ENCODE measurements at regions not wholly inside any gene's neighbourhood (a gene's known extent, or its start where the extent isn't known, plus 50 kb on each side); places are given as distances from the start of the nearest gene placed in this dataset.

DNA sequence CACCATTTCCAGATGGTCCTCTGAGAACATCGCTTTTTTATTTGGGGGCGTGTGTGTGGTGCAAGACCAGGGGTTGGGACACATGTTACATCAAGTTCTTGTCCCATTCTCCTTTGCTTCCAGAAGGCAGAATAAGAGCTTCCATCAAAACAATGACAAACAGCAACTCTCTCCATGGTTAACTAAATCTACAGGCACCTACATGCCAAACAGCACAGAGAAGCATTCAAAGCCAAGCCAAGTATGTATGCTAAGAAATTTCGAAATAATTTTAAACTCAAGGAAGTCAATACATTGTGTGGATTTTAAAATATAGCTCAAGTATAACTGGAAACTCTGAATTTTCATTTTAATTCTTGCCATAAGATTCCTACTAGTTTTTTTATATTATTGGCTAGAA is 105.6 kb downstream of the SEC61B start:
- DNase-seq = no peak

DNA sequence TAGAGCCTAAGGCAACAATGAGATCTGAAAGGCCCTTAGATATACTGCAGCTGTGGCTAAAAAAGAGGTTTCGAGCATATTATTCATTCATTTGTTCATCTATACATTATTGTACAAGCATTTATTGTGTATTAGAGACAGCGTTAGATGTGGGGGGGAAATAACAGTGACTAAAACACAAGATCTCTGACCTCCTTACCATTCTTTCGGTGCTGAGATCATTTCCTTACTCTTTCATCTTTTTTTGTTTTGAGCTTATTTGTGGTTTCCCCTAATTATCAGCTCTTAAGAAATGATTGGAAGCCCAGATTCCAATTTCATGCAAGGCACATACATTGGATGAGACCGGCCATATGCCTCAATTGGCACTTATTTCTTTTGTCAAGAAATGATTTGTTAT is 113.2 kb downstream of the SEC61B start:
- DNase-seq = no peak

DNA sequence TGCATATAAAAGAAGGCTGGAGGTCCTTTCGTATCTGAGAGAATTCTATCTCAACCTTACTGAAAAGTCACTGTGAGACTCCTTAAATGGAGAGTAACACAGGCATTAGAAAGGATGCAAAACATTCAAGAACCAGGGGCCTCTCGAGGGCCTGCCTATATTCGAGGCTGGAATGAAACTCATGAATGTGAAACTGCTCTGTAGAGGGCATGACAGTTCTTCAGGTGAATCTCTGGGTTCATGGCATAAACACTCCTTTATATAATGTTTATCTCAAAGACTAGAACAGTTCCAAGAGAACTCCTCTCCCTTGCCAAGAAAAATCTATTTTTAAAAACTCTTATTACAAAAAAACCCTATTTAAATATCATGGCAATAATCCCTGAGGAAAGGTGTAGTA is 113.9 kb downstream of the SEC61B start:
- no peak for DNase-seq

DNA sequence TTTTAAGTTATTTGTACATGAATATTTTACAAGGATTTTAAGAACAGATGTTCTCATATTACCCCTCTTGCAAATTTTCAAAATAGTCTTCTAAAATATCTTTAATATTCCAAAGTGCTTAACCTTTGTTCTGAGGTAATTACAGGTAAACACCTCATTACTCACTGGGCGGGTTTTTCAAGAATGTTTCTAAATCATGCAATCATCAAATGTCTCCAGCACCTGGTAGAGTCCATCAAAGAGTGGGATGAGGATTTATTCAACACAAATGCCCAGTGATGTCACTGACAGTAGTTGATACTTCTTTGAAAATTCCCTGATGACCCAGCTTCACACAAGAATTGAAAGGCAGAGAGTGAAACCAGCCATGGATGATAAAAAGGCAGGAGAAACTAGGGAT is 114.4 kb downstream of the SEC61B start:
- no peak for DNase-seq

DNA sequence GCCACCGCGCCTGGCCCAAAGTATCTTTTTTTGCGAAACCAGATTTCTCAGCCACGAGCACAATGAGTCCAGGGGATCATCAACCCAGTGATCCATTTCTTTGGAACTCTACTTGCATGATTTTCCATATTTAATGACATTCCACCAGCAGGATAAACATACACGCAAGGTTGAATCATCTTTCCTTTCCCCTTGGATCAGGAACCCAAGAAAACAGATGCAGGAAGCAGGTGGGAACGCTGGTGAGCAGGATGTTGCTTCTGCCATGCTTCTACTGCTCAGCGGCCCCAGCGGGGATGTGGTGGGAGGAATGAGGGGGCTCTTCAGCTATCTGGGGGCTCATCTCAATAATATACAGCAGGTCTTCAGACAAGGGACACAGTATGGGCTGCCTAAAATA is 118.2 kb downstream of the SEC61B start:
- DNase-seq = no peak

DNA sequence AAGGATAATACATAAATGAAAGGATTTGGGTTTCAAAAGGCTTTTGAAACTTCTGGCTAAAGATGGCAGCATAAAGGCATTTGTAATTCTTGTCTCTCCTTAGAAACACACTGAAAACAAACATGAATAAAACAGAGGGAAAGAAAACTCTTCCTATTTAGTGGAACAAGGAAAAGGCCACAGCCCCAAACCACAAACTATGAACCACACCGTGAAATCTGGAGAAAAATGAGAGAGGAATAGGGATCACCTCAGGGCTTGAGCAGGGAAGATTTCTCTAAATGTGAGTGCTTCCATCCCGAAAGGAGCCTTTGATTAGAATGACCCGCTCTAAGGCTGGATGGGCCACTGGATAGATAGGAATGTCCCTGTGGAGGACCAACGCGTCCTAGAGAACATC is 119.6 kb downstream of the SEC61B start:
- no peak for DNase-seq

DNA sequence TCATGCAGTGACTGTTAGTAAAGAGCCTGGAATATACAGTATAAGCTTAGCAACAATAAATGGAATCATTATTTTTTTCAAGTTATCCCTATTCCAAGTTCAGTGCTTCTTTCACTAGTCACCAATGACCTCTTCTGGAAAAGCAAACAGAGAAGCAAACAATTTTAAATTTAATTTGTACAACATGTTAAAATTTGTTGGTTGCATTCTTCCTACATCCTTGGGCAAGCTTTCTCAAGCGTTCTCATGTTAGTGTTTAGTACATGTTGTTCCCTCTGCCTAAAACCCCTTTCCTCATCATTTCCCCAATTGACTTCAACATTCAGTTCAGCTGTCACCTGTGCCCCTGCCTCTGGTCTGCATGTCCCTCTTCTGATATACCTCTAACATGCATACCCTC is 123.4 kb downstream of the SEC61B start:
- DNase-seq = no peak

DNA sequence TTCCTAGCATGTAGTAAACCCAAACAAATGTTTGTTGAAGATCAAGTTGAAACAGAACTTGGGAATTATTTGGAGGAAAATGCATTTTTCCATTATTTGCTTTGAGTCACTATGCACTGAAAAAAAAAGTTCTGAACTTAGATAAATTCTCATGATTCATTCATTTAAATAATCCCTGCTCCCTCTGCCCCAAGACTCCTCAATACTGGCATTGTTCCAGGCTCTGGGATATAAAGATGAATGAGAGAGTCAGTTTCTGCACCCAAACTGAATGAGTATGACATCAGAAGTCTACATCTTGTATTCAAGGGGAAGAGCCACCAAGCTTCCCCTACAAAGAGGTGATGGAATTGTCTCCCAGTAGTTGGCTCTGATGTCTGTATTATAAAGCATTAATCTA is 123.9 kb downstream of the SEC61B start:
- DNase-seq = no peak

DNA sequence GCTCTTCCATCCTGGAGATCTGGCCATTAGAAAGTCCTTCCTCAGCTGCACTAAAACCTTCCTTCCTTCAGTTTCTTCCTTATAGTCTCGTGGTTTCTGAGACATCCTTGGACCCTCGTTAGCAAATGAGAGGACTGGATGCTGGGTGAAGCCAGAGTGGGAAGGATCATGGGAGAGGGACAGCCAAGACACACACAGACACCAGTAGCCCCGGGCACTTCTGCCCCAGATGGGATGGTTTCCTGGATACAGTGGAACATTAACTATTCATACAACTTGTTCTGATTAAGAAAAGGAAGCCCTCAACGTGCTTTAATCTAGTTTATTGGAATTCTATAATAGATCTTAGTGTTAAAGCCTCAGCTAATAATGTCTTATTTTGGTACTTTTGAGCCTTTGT is 125.5 kb downstream of the SEC61B start:
- DNase-seq = no peak

DNA sequence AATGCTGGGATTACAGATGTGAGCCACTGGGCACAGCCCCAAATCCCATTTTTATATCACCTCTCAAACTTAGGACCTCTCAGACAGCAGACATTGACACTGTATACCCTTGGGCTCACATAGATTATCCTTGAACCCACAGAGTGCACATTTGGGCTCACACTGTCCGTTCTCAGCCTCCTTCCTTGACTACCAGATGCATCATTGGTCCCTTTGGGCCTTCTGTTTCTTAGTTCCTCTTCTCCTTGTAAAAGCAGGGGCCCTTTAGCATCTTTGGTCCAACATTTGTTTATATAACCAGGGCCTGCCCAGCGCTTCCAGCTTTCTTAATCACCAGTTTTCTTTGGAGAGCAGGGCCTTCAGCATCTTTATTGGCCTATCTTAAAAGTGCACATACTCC is 126.2 kb downstream of the SEC61B start:
- no peak for DNase-seq

DNA sequence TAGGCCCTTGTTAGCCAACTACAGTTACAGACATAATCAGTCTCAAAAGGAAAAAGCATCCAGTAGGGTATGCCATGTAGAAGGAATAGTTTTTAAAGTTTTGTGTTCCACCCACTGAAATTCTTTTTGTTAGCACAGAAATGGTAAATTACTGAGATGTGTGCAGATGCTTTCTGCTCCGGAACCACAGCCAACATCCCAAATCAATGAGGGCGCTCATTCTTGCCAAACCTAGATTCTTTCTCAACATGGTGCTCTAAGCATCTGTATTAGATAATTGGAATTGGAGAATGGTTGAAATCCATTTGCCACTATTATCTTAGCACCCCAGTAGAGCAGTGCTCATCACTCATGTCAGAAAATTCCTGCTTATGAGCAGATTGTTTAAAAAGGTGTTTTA is 127.8 kb downstream of the SEC61B start:
- no peak for DNase-seq

DNA sequence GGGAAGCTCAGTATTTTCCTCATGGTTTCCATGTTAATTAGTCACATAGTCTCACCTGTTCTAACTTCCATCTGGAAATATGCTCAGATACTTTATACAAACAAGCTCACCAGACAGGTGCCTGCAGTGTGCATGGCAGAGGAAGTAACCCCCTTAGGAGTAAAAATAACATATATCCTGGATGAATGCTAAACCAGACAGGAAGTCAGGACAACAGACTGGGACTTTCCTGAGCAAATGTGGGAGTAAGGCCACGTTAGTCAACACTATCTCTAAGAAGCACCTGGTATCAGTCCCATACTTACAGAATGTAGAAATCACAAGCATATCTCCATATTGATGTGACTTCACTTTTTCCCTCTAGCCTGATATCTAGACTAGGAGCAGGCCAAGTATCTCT is 128.4 kb downstream of the SEC61B start:
- no peak for DNase-seq

DNA sequence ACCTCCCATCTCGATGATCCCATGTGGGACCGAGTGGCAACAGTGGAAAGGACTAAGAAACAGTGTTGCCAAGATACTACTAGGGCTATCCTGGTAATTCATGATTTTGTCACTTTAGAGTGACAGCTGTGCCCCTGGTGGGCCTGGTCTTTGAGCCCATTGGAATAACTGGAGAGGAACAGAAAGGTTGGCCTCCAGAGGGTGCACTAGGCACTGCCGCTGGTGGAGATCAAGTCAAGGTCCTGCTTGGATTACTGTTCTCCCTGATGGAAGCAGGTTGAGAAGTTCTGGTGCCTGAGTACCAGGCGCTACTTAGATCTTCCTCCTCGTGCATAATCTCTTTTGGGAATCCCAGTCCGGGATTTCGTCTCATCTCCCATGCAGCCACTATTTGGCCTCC is 129.6 kb downstream of the SEC61B start:
- no peak for DNase-seq

DNA sequence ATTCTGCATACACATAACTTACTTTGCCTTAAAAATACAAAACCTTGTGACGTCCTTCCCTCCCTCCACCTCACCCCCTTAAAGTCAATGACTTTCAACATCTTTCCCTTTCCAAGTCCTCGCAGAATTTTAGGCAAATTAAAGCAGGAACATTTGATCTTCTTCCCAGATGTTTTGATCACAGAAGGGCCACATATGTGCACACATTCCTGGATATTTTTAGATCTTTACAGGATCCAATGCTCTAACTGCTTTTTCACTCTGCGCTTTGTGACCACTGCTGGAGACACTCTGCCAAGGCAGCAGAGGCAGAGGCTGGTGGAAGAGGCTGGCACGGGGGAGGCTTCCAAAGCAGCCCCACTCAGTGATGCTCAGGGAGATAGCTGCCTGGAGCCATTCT is 130.7 kb downstream of the SEC61B start:
- DNase-seq = no peak

DNA sequence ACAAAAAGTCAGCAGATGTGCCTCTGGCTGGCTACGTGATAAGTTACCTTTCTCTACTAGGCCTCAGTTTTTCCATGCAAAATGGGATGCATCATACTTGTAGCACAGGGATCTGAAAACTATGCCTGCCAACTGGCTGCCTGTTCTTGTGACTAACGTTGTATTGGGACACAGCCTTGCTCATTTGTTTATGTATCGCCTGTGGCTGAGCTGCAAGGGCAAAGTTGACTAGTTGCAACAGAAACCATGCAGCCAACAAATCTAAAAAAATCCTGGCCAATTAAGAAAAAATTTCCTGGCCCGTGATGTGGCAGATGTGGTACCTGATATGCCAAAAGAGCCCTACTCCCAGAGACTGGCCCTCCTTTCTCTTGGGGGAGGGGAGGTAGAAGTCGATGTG is 131.3 kb downstream of the SEC61B start:
- no peak for DNase-seq

DNA sequence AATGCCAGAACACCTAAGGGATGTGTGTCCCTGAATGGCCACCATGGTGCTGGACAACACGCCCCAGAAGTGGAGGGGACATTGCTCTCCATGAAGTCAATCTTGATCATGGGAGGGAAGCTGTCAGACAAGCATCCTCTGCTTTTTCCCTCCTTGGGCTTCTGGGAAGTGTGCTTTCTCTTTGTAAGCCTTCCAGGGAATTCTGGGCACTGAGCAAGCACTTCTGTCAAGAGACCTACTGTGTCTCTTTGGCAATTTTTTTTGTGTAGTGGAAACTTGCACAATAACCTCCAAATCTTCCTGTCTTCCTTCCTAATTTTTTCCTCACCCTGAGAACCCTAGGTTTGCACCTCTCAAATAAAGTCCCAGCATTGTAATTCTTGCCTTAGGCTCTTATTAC is 132.0 kb downstream of the SEC61B start:
- DNase-seq = no peak

DNA sequence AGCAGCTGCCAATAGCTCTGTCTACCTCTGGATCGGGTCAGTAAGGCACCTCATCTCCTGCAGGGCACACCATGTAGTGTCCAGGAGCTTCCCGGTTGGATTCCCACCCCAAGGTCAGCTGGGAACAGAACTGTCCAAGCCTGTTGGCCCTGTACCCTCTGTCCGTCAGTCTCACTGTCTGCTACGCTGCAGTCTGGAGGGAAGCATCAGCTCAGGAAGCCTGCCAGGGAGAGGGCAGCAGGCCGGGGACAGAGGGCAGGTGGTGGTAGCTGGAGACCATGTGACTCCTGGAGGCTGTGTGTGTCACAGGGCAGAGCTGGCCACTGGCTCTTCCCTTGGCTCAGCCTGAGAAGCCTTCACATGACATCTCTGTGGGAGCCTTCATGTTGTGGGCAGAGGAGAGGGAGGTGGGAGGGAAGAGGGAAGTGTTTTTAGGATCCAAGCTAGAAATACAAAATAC is 134.5 kb downstream of the SEC61B start:
- DNase-seq = no peak

DNA sequence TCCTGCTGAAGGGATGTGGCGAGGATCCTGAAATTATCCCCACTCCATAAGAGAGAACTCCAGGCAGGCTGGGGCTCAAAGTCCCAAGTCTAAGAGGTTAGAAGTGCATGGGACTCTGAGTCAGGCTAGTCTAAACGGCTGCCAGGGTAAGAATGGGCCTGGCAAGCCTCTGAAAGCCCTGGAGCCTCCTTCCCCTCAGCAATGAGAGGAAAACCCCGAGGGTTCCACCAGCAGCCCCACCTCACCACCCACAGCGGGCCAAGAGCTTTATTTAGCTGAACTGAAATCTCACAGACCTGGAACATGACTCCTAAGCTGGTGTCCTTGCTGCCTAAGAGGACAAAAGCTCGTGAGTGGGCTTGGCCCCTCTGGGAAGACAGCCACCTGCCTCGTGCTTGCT is 135.5 kb downstream of the SEC61B start:
- no peak for DNase-seq

DNA sequence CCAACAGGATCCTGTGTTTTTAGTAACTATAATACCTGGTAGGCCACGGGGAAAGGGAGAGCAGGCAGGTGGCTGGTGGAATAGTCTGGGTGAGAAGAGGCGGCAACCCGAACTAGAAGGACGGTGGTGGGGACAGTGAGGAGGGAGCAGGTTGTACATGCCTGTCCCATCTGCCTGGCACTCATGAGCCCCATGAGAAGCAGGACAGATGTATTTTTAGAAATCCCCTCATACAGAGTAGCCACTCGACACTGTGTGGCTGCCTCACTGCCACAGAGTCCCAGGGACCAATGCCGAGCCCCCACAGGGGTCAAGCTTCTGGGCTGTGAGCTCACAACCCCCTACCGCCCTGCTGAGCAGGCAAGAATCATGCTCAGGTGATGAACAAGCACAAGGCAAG is 136.6 kb downstream of the SEC61B start:
- DNase-seq = no peak

DNA sequence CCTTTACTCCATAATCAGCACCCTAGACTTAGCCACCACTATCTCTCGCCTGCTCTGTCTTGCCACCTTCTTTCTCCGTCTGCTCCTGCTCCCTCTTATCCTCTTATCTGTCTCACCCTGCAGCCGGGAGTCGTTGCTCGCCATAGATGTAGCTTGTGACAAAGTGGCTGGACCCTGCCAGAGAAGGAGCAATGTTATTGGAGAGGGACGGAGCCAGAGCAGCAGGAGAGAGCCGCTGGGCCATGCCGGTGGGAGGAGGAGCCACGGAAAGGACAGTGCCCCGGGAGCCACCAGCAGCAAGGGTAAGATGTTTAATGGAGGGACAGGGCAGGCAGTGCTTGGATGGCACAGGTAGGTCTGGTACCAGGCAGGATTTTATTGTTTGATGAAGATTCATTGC is 137.3 kb downstream of the SEC61B start:
- DNase-seq = no peak

DNA sequence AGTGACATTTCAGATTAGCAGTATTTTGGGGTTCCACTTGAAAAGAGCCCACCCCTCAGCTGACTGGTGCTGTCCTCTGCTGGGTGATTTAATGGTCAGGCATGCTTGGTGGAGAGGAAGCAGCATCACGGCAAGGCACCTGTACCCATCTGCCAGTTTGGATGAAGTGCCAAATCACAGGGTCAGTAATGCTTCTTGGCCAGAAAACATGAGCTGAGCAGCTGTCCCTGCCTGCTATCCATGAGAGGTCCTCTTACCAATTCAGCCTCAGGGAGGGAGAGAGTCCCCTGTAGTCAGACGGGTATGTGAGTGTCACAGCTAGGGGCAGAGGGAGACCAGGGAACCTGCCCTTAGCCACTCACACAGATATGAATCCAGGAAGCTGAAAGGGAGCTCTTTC is 137.9 kb downstream of the SEC61B start:
- DNase-seq = no peak

DNA sequence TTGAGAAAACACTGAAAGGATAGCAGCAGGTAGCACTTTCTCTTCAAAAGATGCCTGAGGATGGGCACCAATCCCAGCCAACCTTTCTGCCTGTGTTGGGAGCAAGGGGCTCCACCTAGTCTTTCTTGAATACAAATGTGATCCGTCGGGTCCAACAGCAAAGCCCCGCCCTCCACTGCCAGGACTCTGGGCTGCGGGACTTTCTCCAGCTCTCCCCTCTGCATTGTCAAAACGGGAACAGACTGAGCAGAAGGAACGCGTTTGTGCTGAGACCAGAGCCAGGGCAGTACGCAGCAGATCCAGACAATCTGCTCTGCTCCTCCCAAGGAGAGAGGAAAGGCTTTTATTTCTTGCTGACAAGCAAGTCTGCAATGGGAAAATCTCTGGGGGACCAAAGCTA is 139.7 kb downstream of the SEC61B start:
- peak; percentile 20 for DNase-seq

DNA sequence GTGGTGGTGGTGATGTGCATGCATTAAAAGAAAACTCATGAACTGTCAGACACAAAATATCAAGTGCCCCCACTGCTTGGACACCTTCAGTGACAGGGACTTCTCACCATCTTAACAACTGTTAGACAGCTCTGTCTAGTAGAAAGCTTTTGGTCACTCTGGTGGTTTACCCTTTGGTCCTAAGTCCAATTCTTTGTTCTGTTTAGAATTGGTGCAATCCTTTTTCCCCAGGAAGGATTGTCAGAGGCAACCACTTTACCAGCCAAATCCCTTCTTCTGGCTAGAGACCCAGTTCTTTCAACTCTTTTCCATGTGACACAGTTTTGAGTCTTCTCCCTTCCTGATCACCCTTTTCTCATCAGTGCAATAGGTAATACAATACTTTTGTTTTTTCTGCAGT is 140.2 kb downstream of the SEC61B start:
- no peak for DNase-seq

DNA sequence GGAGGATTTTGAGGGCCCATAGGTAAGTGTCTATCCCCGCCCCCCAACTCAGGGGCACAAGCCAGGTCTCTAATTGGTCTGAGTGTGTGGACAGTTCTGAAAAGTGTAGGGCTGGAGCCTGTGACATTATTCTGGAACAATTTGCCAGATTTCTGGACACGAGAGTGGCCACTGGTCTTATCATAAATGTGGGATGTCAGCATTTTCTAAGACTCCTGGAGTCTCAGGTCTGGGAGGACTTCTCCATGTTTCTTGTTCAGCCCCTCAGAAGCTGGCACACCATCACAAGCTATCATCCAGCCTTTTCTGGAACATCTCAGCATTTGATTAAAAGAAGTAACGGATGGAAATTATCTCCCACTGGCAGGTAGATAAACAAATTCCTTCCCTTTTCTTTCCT is 141.4 kb downstream of the SEC61B start:
- DNase-seq = no peak

DNA sequence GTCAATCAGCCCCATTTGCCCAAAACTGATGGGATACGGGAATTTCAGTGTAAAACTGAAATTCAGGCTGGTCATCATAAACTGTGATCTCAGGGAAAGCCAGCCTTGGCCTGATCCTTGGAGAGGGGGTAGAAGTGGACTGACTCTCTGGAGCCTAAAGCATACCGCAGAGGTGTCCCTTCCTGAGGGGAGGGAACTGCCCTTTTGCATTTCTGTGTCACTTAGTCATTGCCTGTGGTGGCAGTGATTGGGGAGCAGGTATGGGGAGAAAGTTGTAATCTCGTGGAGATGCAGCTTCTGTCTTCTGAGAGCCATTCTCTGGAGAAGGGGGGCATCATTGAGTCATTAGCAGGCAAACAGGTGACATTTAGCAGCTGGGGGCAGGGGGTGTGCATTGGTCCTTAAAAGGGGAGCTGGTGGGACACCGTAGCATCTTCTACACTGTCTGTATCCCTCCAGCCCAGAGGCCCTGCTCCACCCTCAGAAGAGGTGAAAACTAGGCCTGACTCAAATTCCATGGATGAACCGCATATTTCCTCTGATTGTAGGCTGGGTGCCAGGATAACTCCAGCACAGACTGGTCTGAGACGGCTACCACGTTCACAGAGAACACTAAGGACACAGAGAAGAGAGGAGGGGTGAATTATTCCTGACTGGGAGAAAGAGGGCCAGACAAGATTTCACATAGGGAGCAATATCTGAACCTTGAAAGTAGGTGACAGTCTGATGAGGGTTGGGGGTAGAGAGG is 143.3 kb downstream of the SEC61B start:
- no peak for DNase-seq

DNA sequence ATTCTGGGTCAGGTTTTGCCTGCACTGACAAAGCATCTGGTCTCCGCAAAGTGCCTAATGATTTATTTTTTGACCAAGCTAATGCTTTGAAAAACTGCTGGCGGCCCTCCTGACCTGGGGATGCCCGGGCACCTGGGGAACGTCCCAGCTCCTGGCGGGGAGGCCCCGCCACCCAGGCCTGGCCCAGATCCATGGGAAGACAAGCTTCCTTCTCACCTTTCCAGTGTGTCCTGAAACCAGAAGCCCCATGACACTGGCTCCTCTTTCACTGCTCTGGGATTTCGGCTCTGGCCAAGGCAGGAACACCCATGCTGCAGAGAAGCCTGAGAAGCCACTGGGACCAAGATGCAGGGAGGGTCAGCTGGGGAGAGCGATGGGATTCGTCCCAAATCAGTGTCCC is 144.1 kb downstream of the SEC61B start:
- DNase-seq = no peak

Measured in NCI-H2171 treated with DMSO at 0.1 percent for 48 hours (cell line).